Ovary (tissue), 7 donors: ENCODE measurements at regions not wholly inside any gene's neighbourhood (a gene's known extent, or its start where the extent isn't known, plus 50 kb on each side); places are given as distances from the start of the nearest gene placed in this dataset.

Experiments used
- DNase-seq, 5 donors: peaks; one replicate each; pipeline ENCODE4 v3.0.0-alpha.2; 2019 to 2020
- H3K27ac ChIP-seq, 2 donors: fragments of 200-600 bp; one replicate each; pipeline versions ENCODE4 v1.5.1 to v1.8.0; 2019 to 2022
- H3K27me3 ChIP-seq: fragments of 200-600 bp; one replicate; pipeline ENCODE4 v1.8.0; 2022
- H3K36me3 ChIP-seq: fragments of 200-600 bp; sonication (generic); one replicate; pipeline ENCODE4 v1.5.1; 2019
- H3K4me1 ChIP-seq: one replicate; pipeline ENCODE4 v1.8.1; 2013; ENCODE audit warnings: mild to moderate bottlenecking, moderate library complexity; ENCODE audit not compliant: insufficient read depth
- H3K4me3 ChIP-seq: fragments of 200-600 bp; sonication (generic); one replicate; pipeline ENCODE4 v1.5.1; 2017
- H3K9me3 ChIP-seq, 2 donors: fragments of 200-600 bp in 1 of 2; sonication (generic) in 1 of 2; one replicate each; pipeline versions ENCODE4 v1.5.1 to v1.8.1; 2013 to 2019; ENCODE audit warnings: mild to moderate bottlenecking in 1 of 2, moderate library complexity in 1 of 2
- CTCF ChIP-seq, 3 donors: fragments of 450-650 bp in 2 of 3; fragments of 200-600 bp in 1 of 3; IDR thresholded peaks; one replicate each; pipeline versions ENCODE4 v1.5.1 to v1.8.0; 2016 to 2022; ENCODE audit warnings: antibody characterized with exemption in 3 of 3, mild to moderate bottlenecking in 1 of 3
- EP300 ChIP-seq: sonication (generic); formaldehyde crosslinking; IDR thresholded peaks from one replicate; pipeline ENCODE4 v1.6.1; 2017; ENCODE audit warnings: antibody characterized with exemption
- POLR2A ChIP-seq: fragments of 450-650 bp; IDR thresholded peaks from one replicate; pipeline ENCODE4 v1.6.1; 2017; ENCODE audit warnings: antibody characterized with exemption, mild to moderate bottlenecking, moderate library complexity
- WGBS, 3 donors: extraction: QIAGEN DNeasy Blood & Tissue Kit in 1 of 3; methylation state at CpG; one replicate each; pipeline versions ENCODE4 v1.1.5 to v1.1.7; 2013 to 2017; 5-methylcytosine and 5-hydroxymethylcytosine counted together
- intact Hi-C, 4 donors: fragments of 100-400 bp; cut with DNase I; formaldehyde crosslinking; loops; one replicate each; pipeline versions ENCODE4 v1.11.0 to v1.15.1; 2022 to 2023
- donor health status: DM: no; HTN: no; CAD: no; lungs with moderate emphysema.
- donor health status: DM: no; HTN: no; CAD: no.
- donor health status: Bipolar disorder and iron deficiency.
- donor health status: DM: no; HTN: no; CAD: no.
- donor health status: DM: yes; HTN: yes; CAD: no.

- Histone ChIP-seq H3K9me3 (no peaks in the 10 kb centered on the region), H3K36me3 (no peaks in the 10 kb centered on the region), H3K4me1 (peaks cover 6% of the 10 kb centered on the region), H3K27ac (peak overlapping the region in 1 of 2 donors; percentile 4), H3K4me3 (no peak overlapping the region), H3K27me3 (no peaks in the 10 kb centered on the region)
- TF ChIP-seq CTCF (IDR thresholded peaks at IDR 0.05) (no peak), EP300 (no peak), POLR2A (no peak)
- no peak for DNase-seq
- intact Hi-C loops, result no loop called here
- 16 to 29% (median 22%) methylated on average over 6 of the region's 6 CpGs for WGBS, 3 donors
These were observed 325.8 kb upstream of the SPHKAP start for GRCh38 chr2:228507231-228507824.

GRCh38 chr2:228503731-228504130 lies 322.2 kb upstream of the SPHKAP start:
- no peaks in the 10 kb centered on the region for H3K9me3 ChIP-seq
- peaks cover 6% of the 10 kb centered on the region for H3K4me1 ChIP-seq
- intact Hi-C loops, result no loop called here
- TF ChIP-seq EP300 (no peak), CTCF (IDR thresholded peaks at IDR 0.05) (no peak), POLR2A (no peak)
- DNase-seq, result no peak
- H3K36me3 ChIP-seq, result no peaks in the 10 kb centered on the region
- H3K4me3 ChIP-seq, result no peak overlapping the region
- H3K27ac ChIP-seq, result no peak overlapping the region
- H3K27me3 ChIP-seq, result no peaks in the 10 kb centered on the region

DNA sequence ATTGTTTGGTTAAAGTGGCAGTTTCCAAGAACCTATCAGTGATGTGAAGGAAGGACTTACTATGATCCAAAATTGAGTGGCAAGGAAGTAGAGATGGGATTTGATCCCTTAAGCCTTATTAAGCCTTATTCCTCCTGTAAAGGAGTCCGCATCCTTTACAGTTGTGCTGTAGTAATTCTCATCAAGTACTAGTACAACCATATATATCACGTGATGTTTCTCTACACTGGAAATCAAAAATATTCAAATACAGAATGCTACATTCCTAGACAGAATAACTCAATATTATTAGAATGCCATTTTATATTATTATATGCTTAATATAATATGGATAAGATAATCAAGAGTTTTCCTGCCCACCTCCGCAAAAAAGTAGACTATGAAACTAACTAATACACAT lies 312.4 kb upstream of the SPHKAP start:
- 94 to 96% (median 95%) methylated on average over 3 of the region's 3 CpGs for WGBS, 3 donors
- no peak overlapping the region for H3K4me3 ChIP-seq
- no peaks in the 10 kb centered on the region for H3K27me3 ChIP-seq
- intact Hi-C loops, result no loop called here
- H3K36me3 ChIP-seq, result no peaks in the 10 kb centered on the region
- H3K27ac ChIP-seq, result no peak overlapping the region
- H3K9me3 ChIP-seq, result no peaks in the 10 kb centered on the region
- no peaks in the 10 kb centered on the region for H3K4me1 ChIP-seq
- TF ChIP-seq EP300, result no peak
- no peak for TF ChIP-seq CTCF (IDR thresholded peaks at IDR 0.05)
- no peak for TF ChIP-seq POLR2A
- DNase-seq, result no peak

GRCh38 chr2:228479014-228479413 lies 297.5 kb upstream of the SPHKAP start:
- Histone ChIP-seq H3K27ac (no peak overlapping the region), H3K27me3 (no peaks in the 10 kb centered on the region), H3K4me1 (no peaks in the 10 kb centered on the region), H3K36me3 (no peaks in the 10 kb centered on the region), H3K9me3 (no peaks in the 10 kb centered on the region), H3K4me3 (no peak overlapping the region)
- no peak for DNase-seq
- intact Hi-C loops, result no loop called here
- TF ChIP-seq EP300, result no peak
- TF ChIP-seq POLR2A, result no peak
- no peak for TF ChIP-seq CTCF (IDR thresholded peaks at IDR 0.05)
